Naive thymus-derived CD4-positive, alpha-beta T cell (primary cell): ENCODE measurements at regions not wholly inside any gene's neighbourhood (a gene's known extent, or its start where the extent isn't known, plus 50 kb on each side); places are given as distances from the start of the nearest gene placed in this dataset.
A peak's percentile ranks its signal among the peaks of the same experiment; 100 is the strongest.
"Not testable (repeated sequence)": the region's sequence is repeated elsewhere in the genome, so short reads cannot be mapped to it uniquely, and the experiment has no call there.

Experiments used
- ATAC-seq: fragments of 150-1000 bp; cut with Tn5 transposase; 2 replicates; pipeline ENCODE4 v1.10.0; 2021; ENCODE audit warnings: mild to moderate bottlenecking, moderate library complexity
- CTCF ChIA-PET: fragments of 350-600 bp; sonication (Branson Sonifier 250); formaldehyde crosslinking; loops from one replicate; lab custom pipeline; 2021; ENCODE audit warnings: antibody characterized with exemption; lab: Charles Lee
- POLR2A ChIA-PET: fragments of 350-600 bp; sonication (Branson Sonifier 250); formaldehyde crosslinking; loops from one replicate; lab custom pipeline; 2021; ENCODE audit warnings: antibody characterized with exemption, inconsistent platforms; lab: Charles Lee
- DNase-seq, 9 donors: peaks; one replicate each; pipeline versions ENCODE4 v3.0.0 to v3.0.0-alpha.2; 2020 to 2022; ENCODE audit warnings: mixed read lengths in 1 of 9
- H3K27ac ChIP-seq: one replicate; pipeline ENCODE4 v1.7.0; 2013; ENCODE audit warnings: mild to moderate bottlenecking, low read depth, low read length, moderate library complexity
- H3K27me3 ChIP-seq, 2 donors: one replicate each; pipeline ENCODE4 v1.7.0; 2013; ENCODE audit warnings: low read length in 2 of 2, mild to moderate bottlenecking in 2 of 2, moderate library complexity in 2 of 2; ENCODE audit not compliant: control insufficient read depth in 2 of 2, insufficient read depth in 2 of 2
- H3K36me3 ChIP-seq, 3 experiments: 1 replicate in 2 of 3; 2 replicates in 1 of 3; pipeline ENCODE4 v1.7.0; 2013; ENCODE audit warnings: low read length in 3 of 3, mild to moderate bottlenecking in 3 of 3, moderate library complexity in 1 of 3; ENCODE audit not compliant: insufficient read depth in 3 of 3, control insufficient read depth in 2 of 3
- H3K4me1 ChIP-seq, 2 donors: one replicate each; pipeline ENCODE4 v1.7.0; 2013; ENCODE audit warnings: low read length in 2 of 2, mild to moderate bottlenecking in 2 of 2, moderate library complexity in 1 of 2; ENCODE audit not compliant: control insufficient read depth in 2 of 2, insufficient read depth in 2 of 2
- H3K4me3 ChIP-seq: 2 replicates; pipeline ENCODE4 v1.7.0; 2013; ENCODE audit warnings: mild to moderate bottlenecking, low read length
- H3K9me3 ChIP-seq, 3 experiments: 1 replicate in 2 of 3; 2 replicates in 1 of 3; pipeline ENCODE4 v1.7.0; 2013; ENCODE audit warnings: low read length in 3 of 3; ENCODE audit not compliant: control insufficient read depth in 2 of 3
- H3K27ac Mint-ChIP-seq, 9 donors: one replicate each; pipeline ENCODE4 v1.8.0; 2020 to 2022; ENCODE audit warnings: mixed read lengths in 9 of 9, mild to moderate bottlenecking in 8 of 9, moderate library complexity in 5 of 9, inconsistent platforms in 2 of 9
- H3K27me3 Mint-ChIP-seq, 5 donors: one replicate each; pipeline ENCODE4 v1.8.0; 2021 to 2022; ENCODE audit warnings: mixed read lengths in 5 of 5, mild to moderate bottlenecking in 1 of 5
- H3K36me3 Mint-ChIP-seq, 5 donors: one replicate each; pipeline ENCODE4 v1.8.0; 2020 to 2022; ENCODE audit warnings: mixed read lengths in 5 of 5, mild to moderate bottlenecking in 3 of 5, inconsistent platforms in 1 of 5
- H3K4me1 Mint-ChIP-seq, 7 donors: one replicate each; pipeline ENCODE4 v1.8.0; 2020 to 2022; ENCODE audit warnings: mixed read lengths in 7 of 7, mild to moderate bottlenecking in 3 of 7, inconsistent platforms in 1 of 7
- H3K4me3 Mint-ChIP-seq, 10 donors: one replicate each; pipeline ENCODE4 v1.8.0; 2020 to 2022; ENCODE audit warnings: mild to moderate bottlenecking in 10 of 10, mixed read lengths in 10 of 10, moderate library complexity in 6 of 10, inconsistent platforms in 2 of 10
- H3K9me3 Mint-ChIP-seq, 11 donors: one replicate each; pipeline ENCODE4 v1.8.0; 2020 to 2022; ENCODE audit warnings: mixed read lengths in 11 of 11, mild to moderate bottlenecking in 4 of 11, inconsistent platforms in 1 of 11, moderate library complexity in 1 of 11
- intact Hi-C, 2 donors: fragments of 100-400 bp; cut with micrococcal nuclease; formaldehyde crosslinking; loops; one replicate each; pipeline ENCODE4 v1.15.1; 2023

DNA sequence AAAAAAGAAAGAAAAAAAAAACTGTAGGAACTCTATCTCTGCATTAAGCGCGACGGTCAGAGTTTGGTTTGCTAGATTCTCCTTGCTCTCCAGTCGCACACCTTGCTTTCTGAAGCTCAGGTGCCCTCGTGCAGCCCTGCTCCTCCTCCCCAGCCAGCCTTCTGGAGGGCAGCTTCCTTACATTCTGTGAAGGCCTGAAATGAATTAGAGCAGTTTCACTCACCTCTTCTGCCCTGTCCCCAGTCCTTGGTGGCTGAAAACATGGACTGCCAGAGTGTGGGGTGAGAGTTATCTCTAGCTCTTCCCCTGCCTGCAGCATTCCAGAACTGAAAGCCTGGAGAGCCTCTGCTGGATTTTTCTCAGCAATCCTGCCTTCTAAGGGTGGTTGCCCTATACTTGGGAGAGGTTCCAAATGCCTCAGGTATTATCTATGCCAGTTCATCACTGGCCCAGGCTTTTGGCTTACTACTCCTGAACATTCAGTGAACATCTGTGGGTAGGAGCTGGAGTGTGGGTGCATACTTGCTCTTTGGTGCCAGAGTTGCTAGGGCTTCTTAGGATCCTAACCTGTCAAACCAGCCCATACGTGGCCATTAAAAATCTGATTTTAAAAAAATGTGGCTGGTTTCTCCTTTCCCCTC lies 89.5 kb downstream of the SYT15 start:
- H3K27ac Mint-ChIP-seq, H3K4me1 ChIP-seq, H3K27ac ChIP-seq, H3K36me3 ChIP-seq, CTCF ChIA-PET, H3K27me3 ChIP-seq, H3K36me3 Mint-ChIP-seq, POLR2A ChIA-PET, ATAC-seq, H3K4me1 Mint-ChIP-seq, H3K4me3 Mint-ChIP-seq, H3K27me3 Mint-ChIP-seq, DNase-seq, intact Hi-C loops, H3K9me3 ChIP-seq, H3K4me3 ChIP-seq, H3K9me3 Mint-ChIP-seq: not testable (repeated sequence)

DNA sequence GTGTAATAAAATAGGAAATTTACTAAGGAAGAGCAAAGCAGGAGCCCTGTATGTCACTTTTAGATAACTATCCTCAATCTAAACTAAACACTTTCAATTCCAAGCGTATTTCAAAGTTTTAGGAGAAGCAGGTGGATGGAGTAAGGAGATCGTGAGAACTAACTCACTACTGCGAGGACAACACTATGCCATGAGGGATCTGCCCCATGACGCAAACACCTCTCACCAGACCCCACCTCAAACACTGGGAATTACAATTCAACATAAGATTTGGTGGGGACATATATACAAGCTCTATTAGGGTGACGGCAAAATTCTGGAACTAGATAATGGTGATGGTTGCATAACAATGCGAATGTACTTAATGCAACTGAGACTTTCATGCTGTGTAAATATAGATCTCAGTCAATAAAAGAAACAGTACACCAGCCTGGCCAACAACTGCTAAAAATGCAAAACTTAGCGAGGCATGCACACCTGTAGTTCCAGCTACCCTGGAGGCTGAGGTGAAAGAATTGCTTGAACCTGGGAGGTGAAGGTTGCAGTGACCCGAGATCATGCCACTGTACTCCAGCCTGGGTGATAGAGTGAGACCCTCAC lies 99.0 kb downstream of the SYT15 start:
- POLR2A ChIA-PET, ATAC-seq: not testable (repeated sequence)

DNA sequence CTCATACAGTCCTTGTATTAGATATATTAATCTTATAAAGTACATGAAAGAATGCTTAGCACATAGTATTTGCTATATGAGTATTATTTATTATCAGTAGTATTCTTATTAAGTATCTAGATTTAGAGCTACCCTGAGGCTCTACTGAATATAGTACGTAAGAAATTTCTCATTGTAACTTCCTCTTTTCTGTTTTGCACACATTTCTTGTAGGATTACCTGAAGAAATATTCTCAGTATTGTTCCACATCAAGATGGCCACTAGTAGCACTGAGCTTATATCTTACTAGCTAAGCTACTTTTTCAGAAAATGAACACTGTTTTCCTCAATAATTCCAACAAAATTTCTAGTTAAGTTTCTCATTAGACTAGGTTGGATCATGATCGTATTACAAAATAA lies 112.5 kb downstream of the SYT15 start:
- H3K27ac ChIP-seq, intact Hi-C loops, H3K36me3 Mint-ChIP-seq: not testable (repeated sequence)

More for the DNA sequence above, 99.0 kb downstream of the SYT15 start:
- H3K9me3 ChIP-seq, H3K27ac ChIP-seq, intact Hi-C loops, H3K9me3 Mint-ChIP-seq, CTCF ChIA-PET, DNase-seq, H3K4me1 Mint-ChIP-seq, H3K4me1 ChIP-seq, H3K36me3 Mint-ChIP-seq, H3K4me3 Mint-ChIP-seq, H3K36me3 ChIP-seq, H3K4me3 ChIP-seq, H3K27ac Mint-ChIP-seq, H3K27me3 ChIP-seq, H3K27me3 Mint-ChIP-seq: not testable (repeated sequence)

DNA sequence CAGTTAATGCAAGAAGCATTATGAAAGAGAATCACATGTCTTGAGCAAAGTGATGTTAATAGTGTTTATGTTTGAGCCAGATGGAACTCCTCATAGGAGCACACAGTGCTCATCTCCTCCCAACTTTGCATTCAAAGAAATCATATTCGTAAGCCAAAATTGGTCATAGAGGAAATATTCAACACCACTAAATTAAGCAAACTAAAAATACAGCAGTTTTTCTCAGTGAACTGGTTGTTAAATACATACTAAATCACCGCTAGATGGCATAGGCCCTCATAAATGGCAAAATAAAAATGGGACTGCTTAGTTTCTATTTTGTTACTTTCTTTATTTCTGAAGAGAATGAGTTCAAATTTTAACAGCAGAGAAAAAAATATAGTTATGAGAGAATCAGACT lies 114.3 kb downstream of the SYT15 start:
- CTCF ChIA-PET, POLR2A ChIA-PET, H3K27ac ChIP-seq, H3K27me3 Mint-ChIP-seq, H3K36me3 Mint-ChIP-seq, H3K4me3 ChIP-seq, H3K4me1 Mint-ChIP-seq, H3K27ac Mint-ChIP-seq, H3K4me3 Mint-ChIP-seq, H3K36me3 ChIP-seq, H3K9me3 ChIP-seq, H3K27me3 ChIP-seq, ATAC-seq, intact Hi-C loops, H3K9me3 Mint-ChIP-seq, H3K4me1 ChIP-seq: not testable (repeated sequence)
- DNase-seq = peak in 4 of 9 donors; percentile 0 to 7 (median 6)

More for the DNA sequence above, 112.5 kb downstream of the SYT15 start:
- H3K4me1 ChIP-seq, CTCF ChIA-PET, ATAC-seq, H3K27me3 ChIP-seq, H3K36me3 ChIP-seq, H3K27me3 Mint-ChIP-seq, H3K27ac Mint-ChIP-seq, H3K4me3 ChIP-seq, H3K4me3 Mint-ChIP-seq, H3K9me3 ChIP-seq, POLR2A ChIA-PET, DNase-seq, H3K9me3 Mint-ChIP-seq, H3K4me1 Mint-ChIP-seq: not testable (repeated sequence)

DNA sequence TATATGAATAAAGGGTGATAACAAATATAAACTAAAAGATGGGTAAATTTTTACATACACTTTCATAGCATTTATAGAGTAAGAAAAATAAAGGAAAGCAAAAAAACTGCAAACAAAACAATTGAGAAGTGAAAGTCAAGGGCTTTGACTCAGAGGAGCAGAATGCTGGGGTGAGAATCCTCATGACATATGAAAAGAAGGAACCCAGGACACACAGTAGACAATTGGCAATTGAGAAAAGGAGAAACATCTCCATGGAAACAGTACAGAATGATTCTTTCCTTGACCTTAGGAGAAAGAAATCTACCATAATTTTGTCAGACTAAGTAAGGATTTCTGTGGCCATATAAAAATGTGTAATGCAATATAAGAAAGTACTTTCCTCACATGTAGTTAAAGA lies 138.3 kb downstream of the SYT15 start:
- ATAC-seq = peak; percentile 60
- not testable (repeated sequence) for H3K27me3 ChIP-seq, H3K36me3 Mint-ChIP-seq

DNA sequence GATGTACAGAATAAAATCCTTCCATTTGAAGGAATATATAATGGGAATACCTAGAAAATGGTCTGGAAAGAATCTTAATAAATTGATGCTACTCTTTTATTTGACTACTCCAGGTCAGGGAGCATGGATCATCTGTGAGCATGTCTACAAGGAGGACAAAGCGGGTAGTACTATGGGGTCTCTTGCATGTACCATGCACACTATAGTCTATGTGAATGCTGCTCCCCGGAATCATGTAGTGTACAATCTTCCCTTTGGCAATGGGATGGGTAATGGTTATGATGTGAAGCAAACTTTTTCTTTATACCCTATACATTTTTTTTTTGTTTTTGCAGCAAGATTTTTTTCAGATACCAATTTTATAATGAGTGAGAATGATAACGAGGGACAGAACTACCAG lies 139.1 kb downstream of the SYT15 start:
- H3K27ac Mint-ChIP-seq, ATAC-seq, H3K36me3 Mint-ChIP-seq, DNase-seq, H3K4me3 Mint-ChIP-seq, H3K36me3 ChIP-seq, H3K9me3 ChIP-seq, CTCF ChIA-PET, H3K4me3 ChIP-seq, H3K27me3 ChIP-seq, H3K4me1 Mint-ChIP-seq, intact Hi-C loops, H3K9me3 Mint-ChIP-seq, POLR2A ChIA-PET, H3K27ac ChIP-seq, H3K4me1 ChIP-seq: not testable (repeated sequence)
- H3K27me3 Mint-ChIP-seq = peaks cover 0 to 22% (median 4%) of the 10 kb centered on the region in 5 donors

More for the DNA sequence above, 138.3 kb downstream of the SYT15 start:
- H3K9me3 ChIP-seq, H3K4me1 ChIP-seq, POLR2A ChIA-PET, H3K27ac ChIP-seq, H3K4me3 ChIP-seq, CTCF ChIA-PET, H3K4me3 Mint-ChIP-seq, intact Hi-C loops, H3K36me3 ChIP-seq, H3K9me3 Mint-ChIP-seq, H3K27ac Mint-ChIP-seq, DNase-seq, H3K4me1 Mint-ChIP-seq: not testable (repeated sequence)
- H3K27me3 Mint-ChIP-seq = peaks cover 0 to 20% (median 4%) of the 10 kb centered on the region in 5 donors

DNA sequence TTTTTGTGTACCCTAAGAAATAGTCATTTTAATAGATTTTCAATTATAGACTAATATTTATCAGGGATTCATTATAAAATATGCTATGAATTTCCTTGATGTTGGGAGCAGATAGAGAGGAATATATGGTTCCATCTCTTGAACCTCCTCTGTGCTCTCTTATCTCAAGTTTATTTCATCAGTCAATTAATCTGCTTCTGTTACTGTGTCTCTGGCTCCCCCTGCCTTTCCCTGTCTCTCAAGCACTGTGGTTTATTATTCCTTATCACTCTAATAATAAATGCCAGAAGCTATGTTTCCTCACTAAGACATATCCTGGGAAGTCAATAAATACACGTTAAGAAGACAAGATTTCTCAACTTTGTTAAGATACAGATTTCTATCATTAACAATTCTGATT lies 141.5 kb downstream of the SYT15 start:
- H3K4me3 ChIP-seq, H3K36me3 ChIP-seq, H3K9me3 ChIP-seq, POLR2A ChIA-PET, H3K27ac ChIP-seq, CTCF ChIA-PET, H3K27me3 ChIP-seq, ATAC-seq, DNase-seq, H3K27ac Mint-ChIP-seq, H3K4me1 ChIP-seq, H3K4me3 Mint-ChIP-seq, H3K4me1 Mint-ChIP-seq, H3K9me3 Mint-ChIP-seq, H3K36me3 Mint-ChIP-seq, intact Hi-C loops: not testable (repeated sequence)
- H3K27me3 Mint-ChIP-seq = peaks cover 4 to 32% (median 7%) of the 10 kb centered on the region in 5 donors
